GM23248 (cell line): ENCODE measurements at regions not wholly inside any gene's neighbourhood (a gene's known extent, or its start where the extent isn't known, plus 50 kb on each side); places are given as distances from the start of the nearest gene placed in this dataset.

Experiments
- EZH2 ChIP-seq: fragments of 200-600 bp; sonication (generic); IDR thresholded peaks from 2 replicates; pipeline ENCODE4 v1.6.1; 2018; ENCODE audit warnings: antibody characterized with exemption, mild to moderate bottlenecking; ENCODE audit not compliant: insufficient read depth, poor library complexity, severe bottlenecking
- EZH2phosphoT487 ChIP-seq: fragments of 200-600 bp; sonication (generic); IDR thresholded peaks from 2 replicates; pipeline ENCODE4 v1.6.1; 2018; ENCODE audit warnings: antibody characterized with exemption, moderate library complexity, mild to moderate bottlenecking, low read depth; ENCODE audit not compliant: insufficient read depth

DNA sequence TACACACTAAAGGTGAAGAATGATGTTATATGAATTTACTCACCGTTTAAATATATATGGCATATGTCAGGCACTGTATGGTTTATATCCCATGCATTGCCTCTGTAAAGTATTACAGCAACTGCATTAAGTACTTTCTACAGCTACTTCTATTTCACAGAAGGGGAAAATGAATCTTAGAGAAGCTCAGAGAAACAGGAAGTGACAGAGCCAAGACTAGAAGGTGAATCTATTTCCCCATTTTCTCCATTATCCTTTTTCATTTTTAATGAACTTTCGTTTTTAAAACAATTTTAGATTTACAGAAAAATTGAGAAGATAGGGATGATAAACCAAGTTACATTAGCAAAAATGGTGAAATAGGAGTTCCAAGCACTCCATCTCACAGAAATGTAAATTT, 863.3 kb downstream of the UQCRFS1 start:
- TF ChIP-seq EZH2, result no peak
- TF ChIP-seq EZH2phosphoT487, result no peak
